GM18499 (cell line): ENCODE measurements at regions not wholly inside any gene's neighbourhood (a gene's known extent, or its start where the extent isn't known, plus 50 kb on each side); places are given as distances from the start of the nearest gene placed in this dataset.
"Not testable (repeated sequence)": the region's sequence is repeated elsewhere in the genome, so short reads cannot be mapped to it uniquely, and the experiment has no call there.

Experiments
- ATAC-seq: cut with Tn5 transposase; IDR thresholded peaks from one replicate; pipeline ENCODE4 v1.9.1; 2021; ENCODE audit warnings: moderate number of reproducible peaks; ENCODE audit not compliant: insufficient read depth, unreplicated experiment

- no peak for ATAC-seq
These were observed 56.3 kb upstream of the ZNF92 start for GRCh38 chr7:65317372-65317771.

- ATAC-seq, result no peak
These were observed 62.9 kb upstream of the ZNF92 start for GRCh38 chr7:65310761-65311160.

GRCh38 chr7:65308300-65308678 lies 65.4 kb upstream of the ZNF92 start:
- no peak for ATAC-seq

GRCh38 chr7:65307651-65308299 lies 65.9 kb upstream of the ZNF92 start:
- peak; percentile 54 for ATAC-seq

DNA sequence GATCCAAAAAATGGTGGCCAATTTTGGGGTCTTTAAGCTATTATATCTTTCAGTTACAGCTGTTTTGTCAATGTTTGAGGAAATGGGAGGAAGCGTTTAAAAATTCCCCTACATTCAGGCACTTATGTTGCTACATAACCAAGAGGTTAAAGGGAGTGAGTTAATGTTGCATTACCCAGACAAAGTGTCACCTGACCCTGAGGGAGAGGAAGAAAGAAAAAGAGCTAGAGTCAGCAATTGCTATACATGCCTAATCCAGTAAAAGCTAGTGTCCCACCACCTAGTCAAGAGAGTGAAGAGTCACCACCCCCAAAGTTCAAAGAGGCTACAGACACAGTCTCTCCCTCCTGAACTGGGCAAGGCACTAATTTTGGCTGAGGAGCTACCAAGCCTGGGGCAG lies 69.5 kb upstream of the ZNF92 start:
- no peak for ATAC-seq

DNA sequence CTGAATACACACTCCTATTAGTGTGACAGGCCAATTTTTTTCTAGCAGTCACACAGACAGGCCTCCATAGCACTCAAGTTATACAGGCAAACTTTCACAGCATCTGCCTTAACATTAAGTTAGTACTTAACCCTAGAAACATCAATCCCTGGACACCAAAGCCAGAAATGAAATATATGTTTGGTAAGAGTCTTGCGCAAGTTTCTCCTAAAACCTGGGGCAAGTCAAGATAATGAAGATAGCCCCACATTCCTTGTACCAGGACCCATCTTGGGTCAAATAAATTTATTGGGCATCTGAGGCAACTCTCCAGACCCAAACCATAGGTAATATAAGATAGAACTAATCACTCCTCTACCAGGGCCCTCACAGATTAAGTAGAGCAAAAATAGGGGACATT lies 70.8 kb upstream of the ZNF92 start:
- no peak for ATAC-seq

DNA sequence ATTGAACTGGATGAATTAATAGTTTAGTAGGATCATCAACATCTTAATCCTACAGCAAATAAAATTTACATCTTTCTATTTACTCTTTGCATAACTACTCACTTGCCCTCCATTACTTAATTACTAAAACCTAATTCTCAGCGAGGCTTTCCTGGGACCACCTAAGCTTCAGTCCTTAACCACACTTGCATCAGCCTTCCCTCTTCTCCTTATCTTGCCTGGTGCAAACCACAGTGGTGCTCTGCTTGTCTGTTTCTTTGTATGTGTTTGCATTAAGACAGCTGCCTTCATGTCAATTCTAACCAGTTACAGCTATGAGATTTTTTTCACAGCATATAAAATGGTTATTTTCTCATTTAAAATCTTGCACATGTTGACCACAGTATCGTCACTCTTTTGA lies 72.6 kb upstream of the ZNF92 start:
- no peak for ATAC-seq

- no peak for ATAC-seq
These were observed 78.2 kb upstream of the ZNF92 start for GRCh38 chr7:65295409-65295808.

- not testable (repeated sequence) for ATAC-seq
These were observed 83.3 kb upstream of the ZNF92 start for GRCh38 chr7:65290340-65290739.

DNA sequence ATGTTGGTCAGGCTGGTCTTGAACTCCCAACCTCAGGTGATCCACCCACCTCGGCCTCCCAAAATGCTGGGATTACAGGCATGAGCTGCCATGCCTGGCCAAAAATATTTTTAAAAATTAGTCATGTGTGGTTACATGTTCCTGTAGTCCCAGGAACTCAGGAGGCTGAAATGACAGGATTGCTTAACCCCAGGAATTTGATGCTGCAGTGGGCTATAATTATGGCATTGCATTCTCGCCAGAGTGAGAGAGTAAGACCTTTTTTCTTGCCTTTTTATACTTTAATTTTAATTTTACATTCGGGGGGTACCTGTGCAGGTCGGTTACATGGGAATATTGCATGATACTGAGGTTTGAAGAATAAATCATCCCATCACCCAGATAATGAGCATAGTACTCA lies 86.6 kb upstream of the ZNF92 start:
- ATAC-seq, result no peak

DNA sequence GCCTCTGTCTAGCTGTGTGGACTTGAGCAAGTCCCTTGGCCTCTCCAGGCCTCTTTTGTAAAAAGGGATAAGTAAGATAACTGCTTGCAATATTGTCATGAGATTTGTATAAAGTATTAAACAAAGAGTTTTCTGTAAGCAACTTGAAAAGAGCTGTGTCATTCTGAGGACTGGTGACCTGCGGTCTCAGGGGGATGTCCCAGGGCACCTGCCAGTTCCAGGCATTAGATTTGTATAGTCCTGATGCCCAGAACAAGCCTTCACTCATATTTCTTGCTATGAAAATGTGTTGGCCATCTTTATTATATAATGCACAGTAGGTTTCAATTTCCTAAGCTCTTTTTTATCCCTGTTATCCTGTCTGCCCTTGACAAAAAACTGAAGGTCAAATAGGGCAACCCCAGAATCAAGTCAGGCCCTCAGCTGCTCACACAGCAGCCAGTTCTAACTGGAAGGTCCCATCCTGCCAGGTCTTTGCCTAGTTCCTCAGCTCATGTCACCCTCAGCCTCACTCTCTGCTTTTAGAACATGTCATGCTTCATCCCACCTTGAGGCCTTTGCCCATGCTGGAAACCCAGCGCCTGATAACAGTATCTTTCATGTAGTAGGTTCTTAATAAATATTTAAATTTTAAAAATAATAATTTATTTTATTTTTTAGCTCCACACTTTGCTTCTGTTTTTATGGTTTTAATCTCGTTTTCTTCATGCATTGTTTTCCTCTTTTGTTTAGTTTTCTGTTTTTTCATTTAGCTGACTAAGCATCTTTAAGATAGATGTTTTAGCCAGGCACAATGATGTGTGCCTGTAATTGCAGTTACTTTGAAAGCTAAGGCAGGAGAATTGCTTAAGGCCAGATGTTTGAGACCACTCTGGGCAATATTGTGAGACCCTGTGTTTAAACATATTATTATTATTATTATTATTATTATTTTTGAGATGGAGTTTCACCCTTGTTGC lies 87.5 kb upstream of the ZNF92 start:
- ATAC-seq, result no peak

DNA sequence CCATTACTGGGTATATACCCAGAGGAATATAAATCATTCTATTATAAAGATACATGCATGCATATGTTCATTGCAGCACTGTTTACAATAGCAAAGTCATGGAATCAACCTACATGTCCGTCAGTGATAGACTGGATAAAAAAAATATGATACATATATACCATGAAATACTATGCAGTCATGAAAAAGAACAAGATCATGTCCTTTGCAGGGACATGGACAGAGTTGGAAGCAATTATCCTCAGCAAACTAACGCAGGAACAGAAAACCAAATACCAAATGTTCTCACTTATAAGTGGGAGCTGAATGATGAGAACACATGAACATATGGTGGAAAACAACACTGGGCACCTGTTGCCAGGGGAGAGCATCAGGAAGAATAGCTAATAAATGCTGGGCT lies 88.4 kb upstream of the ZNF92 start:
- not testable (repeated sequence) for ATAC-seq

- no peak for ATAC-seq
These were observed 93.9 kb upstream of the ZNF92 start for GRCh38 chr7:65279795-65280194.

DNA sequence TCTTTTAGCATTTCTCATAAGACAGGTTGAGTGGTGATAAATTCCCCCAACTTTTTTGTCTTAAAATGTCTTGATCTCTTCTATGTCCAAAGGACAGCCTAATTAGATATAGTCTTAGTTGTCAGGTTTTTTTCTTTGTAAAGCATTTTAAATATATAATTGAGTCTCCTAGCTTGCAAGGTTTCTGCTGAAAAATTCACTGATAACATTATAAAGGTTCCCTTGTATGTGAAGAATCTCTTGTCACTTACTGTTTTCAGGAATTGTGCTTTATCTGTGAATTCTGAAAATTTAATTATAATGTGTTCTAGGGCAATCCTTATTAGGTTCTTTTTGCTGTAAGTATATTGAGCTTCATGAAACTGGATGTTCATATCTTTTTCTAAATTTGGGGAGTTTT lies 96.8 kb upstream of the ZNF92 start:
- no peak for ATAC-seq

DNA sequence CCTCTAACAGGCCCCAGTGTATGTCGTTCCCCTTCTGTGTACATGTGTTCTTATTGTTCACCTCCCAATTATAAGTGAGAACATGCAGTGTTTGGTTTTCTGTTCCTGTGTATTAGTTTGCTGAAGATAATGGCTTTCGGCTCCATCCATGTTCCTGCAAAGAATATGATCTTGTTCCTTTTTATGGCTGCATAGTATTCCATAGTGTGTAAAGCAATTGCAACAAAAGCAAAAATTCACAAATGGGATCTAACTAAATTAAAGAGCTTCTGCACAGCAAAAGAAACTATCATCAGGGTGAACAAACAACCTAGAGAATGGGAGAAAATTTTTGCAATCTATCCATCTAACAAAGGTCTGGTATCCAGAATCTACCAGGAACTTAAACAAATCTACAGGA lies 102.2 kb upstream of the ZNF92 start:
- ATAC-seq, result not testable (repeated sequence)

DNA sequence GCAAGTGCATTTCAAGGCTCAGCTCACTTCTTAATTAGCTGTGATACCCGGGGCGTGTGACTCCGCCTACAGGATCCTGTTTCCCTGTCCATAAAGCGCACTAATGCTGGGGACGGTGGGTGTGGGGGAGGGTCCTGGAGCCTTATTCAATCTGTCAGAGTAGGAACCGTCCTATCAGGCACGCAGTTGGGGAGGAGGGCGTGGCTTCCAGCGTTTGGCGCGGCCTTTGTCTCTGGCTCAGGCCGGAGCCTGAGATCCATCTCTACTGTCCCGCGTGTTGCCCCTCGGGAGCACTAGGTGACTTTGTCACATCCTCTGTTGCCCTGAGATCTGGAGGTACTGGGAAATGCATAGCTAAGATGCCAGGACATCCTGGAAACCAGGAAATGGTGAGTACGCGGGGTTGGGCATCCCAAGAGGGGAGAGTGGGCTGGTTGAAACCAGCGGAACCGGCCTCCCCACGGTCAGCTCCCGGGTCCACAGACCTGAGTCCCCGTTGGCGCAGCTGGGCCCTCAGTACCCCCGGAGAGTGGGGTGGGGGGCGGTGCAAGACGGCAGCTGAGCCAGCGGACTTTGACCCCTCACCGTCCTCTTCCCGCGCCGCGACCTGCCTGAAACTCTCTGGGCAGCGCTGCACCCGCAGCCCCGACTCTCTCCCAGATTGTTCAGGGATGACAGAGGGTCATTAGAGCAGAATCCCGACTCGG lies 104.4 kb upstream of the ZNF92 start:
- ATAC-seq, result peak; percentile 64

DNA sequence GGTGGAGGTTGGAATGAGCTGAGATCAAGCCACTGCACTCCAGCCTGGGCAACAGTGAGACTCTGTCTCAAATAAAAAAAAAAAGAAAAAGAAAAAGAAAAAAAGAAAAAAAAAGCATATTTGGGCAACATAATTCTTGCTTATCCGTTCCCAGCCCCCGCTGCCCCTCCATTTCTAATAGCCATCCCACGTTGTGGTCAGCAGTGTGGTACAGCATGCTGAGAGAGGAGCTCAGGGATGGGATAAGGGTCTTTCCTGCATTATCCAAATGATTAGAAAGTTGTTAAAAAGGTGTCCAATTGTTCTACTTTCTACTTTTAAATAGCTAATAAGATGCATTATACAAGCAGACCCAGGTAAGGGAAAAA lies 104.9 kb upstream of the ZNF92 start:
- ATAC-seq, result no peak

- ATAC-seq, result no peak
These were observed 107.6 kb upstream of the ZNF92 start for GRCh38 chr7:65265933-65266519.

GRCh38 chr7:65264258-65264657 lies 109.4 kb upstream of the ZNF92 start:
- no peak for ATAC-seq

GRCh38 chr7:65260673-65261072 lies 113.0 kb upstream of the ZNF92 start:
- ATAC-seq, result not testable (repeated sequence)
